ENCODE measurements at regions not wholly inside any gene's neighbourhood (a gene's known extent, or its start where the extent isn't known, plus 50 kb on each side); places are given as distances from the start of the nearest gene placed in this dataset.

DNA sequence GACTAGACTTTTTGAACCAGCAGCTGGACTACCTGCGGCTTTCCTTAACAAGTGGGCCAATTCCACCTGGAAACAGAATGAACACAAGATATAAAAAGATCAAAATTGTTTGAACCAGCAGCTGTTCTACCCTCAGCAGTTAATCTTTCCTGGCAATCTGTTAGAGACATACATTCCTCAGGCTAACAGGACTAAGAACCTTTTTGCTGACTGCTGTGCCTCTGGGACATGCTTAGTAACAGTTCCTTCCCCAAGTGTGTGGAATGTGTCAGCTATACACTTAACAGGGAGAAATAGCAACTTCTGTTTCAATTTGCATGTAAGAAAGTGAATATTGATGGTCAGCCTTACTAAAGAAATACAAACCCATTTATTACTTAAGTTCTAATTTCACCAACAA is 554.4 kb downstream of the ARAP2 start:
- TF ChIP-seq, protein P1, sequence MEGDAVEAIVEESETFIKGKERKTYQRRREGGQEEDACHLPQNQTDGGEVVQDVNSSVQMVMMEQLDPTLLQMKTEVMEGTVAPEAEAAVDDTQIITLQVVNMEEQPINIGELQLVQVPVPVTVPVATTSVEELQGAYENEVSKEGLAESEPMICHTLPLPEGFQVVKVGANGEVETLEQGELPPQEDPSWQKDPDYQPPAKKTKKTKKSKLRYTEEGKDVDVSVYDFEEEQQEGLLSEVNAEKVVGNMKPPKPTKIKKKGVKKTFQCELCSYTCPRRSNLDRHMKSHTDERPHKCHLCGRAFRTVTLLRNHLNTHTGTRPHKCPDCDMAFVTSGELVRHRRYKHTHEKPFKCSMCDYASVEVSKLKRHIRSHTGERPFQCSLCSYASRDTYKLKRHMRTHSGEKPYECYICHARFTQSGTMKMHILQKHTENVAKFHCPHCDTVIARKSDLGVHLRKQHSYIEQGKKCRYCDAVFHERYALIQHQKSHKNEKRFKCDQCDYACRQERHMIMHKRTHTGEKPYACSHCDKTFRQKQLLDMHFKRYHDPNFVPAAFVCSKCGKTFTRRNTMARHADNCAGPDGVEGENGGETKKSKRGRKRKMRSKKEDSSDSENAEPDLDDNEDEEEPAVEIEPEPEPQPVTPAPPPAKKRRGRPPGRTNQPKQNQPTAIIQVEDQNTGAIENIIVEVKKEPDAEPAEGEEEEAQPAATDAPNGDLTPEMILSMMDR (IDR thresholded peaks at IDR 0.05) = no peak
- no peak for ATAC-seq (ENCODE audit: low FRiP score)
- no peak for DNase-seq (ENCODE audit: low spot score)

DNA sequence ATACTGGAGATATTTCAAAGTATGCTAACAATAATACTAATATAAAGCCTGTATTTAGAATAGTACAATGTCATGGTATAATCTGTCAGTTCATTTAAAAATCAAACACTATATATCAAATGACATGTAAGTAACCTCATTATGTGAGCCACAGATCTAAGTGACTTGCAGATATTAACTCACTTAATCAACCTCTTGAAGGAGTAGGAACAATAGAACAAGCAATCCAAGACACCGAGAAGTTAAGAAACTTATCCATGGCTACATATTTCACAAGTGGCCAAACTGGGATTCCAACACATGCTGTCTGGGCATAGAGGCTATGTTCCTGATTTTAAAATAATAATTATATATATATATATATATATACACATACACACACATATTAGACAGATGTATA is 554.0 kb downstream of the ARAP2 start:
- ATAC-seq (ENCODE audit: low FRiP score) (no peak), DNase-seq (ENCODE audit: low spot score) (no peak)
- TF ChIP-seq, protein P1 (IDR thresholded peaks at IDR 0.05) = no peak

DNA sequence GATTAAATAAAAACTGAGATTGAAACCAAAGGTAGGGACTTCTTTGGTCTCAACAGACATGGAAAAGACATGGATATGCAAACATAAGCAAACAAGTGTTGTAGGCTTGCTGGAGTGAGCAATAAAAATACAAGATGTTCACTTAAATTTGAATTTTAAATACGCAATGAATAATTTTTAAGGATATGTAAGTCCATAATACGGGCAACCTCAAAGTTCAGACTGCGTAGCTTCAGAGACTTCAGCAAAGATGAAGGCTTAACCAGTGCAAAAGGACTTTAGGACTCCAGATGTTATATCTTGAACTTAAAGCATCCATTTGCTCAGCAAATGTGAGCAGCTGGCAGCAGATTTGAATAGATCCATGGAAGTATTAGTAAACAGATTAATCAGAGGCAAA is 549.3 kb downstream of the ARAP2 start:
- no peak for DNase-seq (ENCODE audit: low spot score)
- TF ChIP-seq, protein P1 (IDR thresholded peaks at IDR 0.05) = no peak
- ATAC-seq (ENCODE audit: low FRiP score) = no peak

DNA sequence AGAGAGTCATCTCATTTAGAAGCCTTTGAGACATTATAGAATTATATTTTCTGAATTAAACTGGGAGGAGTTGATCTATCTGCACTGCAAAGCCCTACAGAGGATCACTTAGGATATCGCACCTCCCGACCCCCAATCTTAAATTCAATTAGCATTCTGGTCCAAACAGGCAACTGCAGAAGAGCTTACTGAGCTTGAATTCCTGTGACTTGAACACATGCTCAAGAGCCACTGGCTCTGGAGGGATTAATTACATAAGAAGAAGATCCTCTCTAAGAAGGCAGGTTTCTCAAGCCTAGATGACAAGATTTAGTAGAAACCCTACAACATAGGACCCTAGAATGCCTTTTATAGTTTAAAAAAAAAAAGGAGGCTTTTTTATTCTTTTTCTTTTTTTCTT is 548.9 kb downstream of the ARAP2 start:
- DNase-seq (ENCODE audit: low spot score) = no peak
- no peak for ATAC-seq (ENCODE audit: low FRiP score)
- TF ChIP-seq, protein P1 (IDR thresholded peaks at IDR 0.05) = no peak

DNA sequence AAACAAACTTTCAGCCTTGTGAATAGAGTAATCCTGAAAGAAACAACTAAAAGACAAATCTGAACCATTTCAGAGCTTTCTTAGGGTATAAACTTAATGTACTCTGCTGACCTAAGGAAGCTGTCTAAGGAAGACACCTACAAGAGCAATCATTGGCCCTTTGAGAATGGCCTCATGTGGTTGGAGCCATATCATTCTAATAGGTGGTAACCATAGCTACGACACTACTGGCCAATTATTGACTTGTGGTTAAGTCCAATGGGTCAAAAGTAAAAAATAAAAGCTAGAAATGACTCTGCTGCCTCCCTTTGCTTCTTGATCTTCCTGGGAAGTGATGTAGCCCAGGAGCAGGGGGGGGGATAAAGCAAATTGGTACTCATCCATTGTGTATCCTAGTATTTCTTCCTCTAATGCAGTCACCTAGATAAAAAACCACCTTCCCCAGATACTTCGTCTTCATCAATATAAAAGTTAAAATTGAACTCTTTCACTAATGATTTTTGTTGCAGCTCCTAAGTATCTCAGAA is 547.0 kb downstream of the ARAP2 start:
- DNase-seq (ENCODE audit: low spot score) = no peak
- TF ChIP-seq, protein P1 (IDR thresholded peaks at IDR 0.05) = no peak
- no peak for ATAC-seq (ENCODE audit: low FRiP score)

DNA sequence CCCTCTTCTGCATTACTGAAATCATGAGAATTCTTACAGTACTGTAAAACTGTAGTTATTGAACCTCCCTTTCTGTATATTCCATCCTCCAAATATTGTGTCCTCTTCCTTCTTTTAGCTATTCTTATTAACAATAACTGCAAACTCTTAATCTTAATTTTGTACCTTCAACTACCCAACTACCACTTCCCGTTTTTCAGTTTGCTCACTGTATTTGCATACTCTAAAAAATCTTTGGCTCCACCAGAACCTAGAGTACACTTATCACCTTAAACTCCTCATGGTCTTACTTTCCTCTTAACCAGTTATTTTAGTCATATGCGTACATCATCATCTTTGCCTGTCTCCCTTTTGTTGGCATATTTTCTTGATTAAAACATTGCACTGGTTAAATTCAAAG is 543.7 kb downstream of the ARAP2 start:
- TF ChIP-seq, protein P1 (IDR thresholded peaks at IDR 0.05) = no peak
- ATAC-seq (ENCODE audit: low FRiP score) (no peak), DNase-seq (ENCODE audit: low spot score) (no peak)

DNA sequence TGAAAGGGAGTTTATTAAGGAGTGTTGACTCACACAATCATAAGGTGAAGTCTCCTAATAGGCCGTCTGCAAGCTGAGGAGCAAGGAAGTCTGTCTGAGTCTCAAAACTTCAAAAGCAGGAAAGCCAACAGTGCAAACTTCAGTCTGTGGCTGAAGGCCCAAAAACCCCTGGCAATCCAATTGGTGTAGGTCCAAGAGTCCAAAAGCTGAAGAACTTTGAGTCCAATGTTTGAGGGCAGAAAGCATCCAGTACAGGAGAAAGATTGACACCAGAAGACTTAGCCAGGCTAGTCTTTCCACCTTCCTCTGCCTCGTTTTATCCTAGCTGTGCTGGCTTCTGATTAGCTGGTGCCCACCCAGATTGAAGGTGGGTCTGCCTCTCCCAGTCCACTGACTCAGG is 535.2 kb downstream of the ARAP2 start:
- ATAC-seq (ENCODE audit: low FRiP score) (no peak), DNase-seq (ENCODE audit: low spot score) (no peak)
- TF ChIP-seq, protein P1 (IDR thresholded peaks at IDR 0.05) = no peak

Measured in omental fat pad (tissue), 3 donors.